ENCODE measurements at regions not wholly inside any gene's neighbourhood (a gene's known extent, or its start where the extent isn't known, plus 50 kb on each side); places are given as distances from the start of the nearest gene placed in this dataset.

- H3K4me1 ChIP-seq (ENCODE audit: insufficient read depth, low read length): no peaks in the 10 kb centered on the region
- H3K27me3 Mint-ChIP-seq: peaks cover 5 to 17% of the 10 kb centered on the region in 2 donors
- H3K9me3 Mint-ChIP-seq: no peaks in the 10 kb centered on the region
- no peaks in the 10 kb centered on the region for H3K9me3 ChIP-seq (ENCODE audit: low read length)
- no peak overlapping the region for H3K27ac Mint-ChIP-seq
- H3K36me3 ChIP-seq (ENCODE audit: insufficient read depth, low read length): no peaks in the 10 kb centered on the region
- DNase-seq: no peak
- no peak overlapping the region for H3K4me3 Mint-ChIP-seq
- H3K27ac ChIP-seq (ENCODE audit: low read depth, low read length): no peak overlapping the region
- no peak overlapping the region for H3K4me3 ChIP-seq (ENCODE audit: low read length)
- CTCF ChIA-PET: no interaction called here
- no peaks in the 10 kb centered on the region for H3K36me3 Mint-ChIP-seq
- H3K27me3 ChIP-seq (ENCODE audit: insufficient read depth, low read length, poor library complexity, severe bottlenecking): no peaks in the 10 kb centered on the region
- no peaks in the 10 kb centered on the region for H3K4me1 Mint-ChIP-seq
- POLR2A ChIA-PET: no interaction called here
These were observed 80.9 kb downstream of the PERP start for GRCh38 chr6:138026342-138026741.

GRCh38 chr6:138028893-138029292, 78.3 kb downstream of the PERP start:
- Histone ChIP-seq H3K27ac (ENCODE audit: low read depth, low read length) (no peak overlapping the region), H3K4me3 (ENCODE audit: low read length) (no peak overlapping the region), H3K27me3 (ENCODE audit: insufficient read depth, low read length, poor library complexity, severe bottlenecking) (no peaks in the 10 kb centered on the region), H3K4me1 (ENCODE audit: insufficient read depth, low read length) (no peaks in the 10 kb centered on the region), H3K36me3 (ENCODE audit: insufficient read depth, low read length) (no peaks in the 10 kb centered on the region), H3K9me3 (ENCODE audit: low read length) (no peaks in the 10 kb centered on the region)
- Mint-ChIP-seq H3K4me3 (no peak overlapping the region), H3K27ac (no peak overlapping the region), H3K27me3 (peaks cover 5 to 13% of the 10 kb centered on the region in 2 donors), H3K9me3 (no peaks in the 10 kb centered on the region), H3K36me3 (no peaks in the 10 kb centered on the region), H3K4me1 (no peaks in the 10 kb centered on the region)
- ChIA-PET POLR2A (no interaction called here), CTCF (no interaction called here)
- no peak for DNase-seq

- no peak overlapping the region for H3K27ac ChIP-seq (ENCODE audit: low read depth, low read length)
- H3K36me3 Mint-ChIP-seq: peaks cover 0 to 3% (median 0%) of the 10 kb centered on the region in 3 donors
- H3K36me3 ChIP-seq (ENCODE audit: insufficient read depth, low read length): no peaks in the 10 kb centered on the region
- H3K4me3 Mint-ChIP-seq: no peak overlapping the region
- no peak overlapping the region for H3K27ac Mint-ChIP-seq
- no peaks in the 10 kb centered on the region for H3K9me3 Mint-ChIP-seq
- ChIA-PET CTCF (no interaction called here), POLR2A (no interaction called here)
- H3K9me3 ChIP-seq (ENCODE audit: low read length): no peaks in the 10 kb centered on the region
- DNase-seq: no peak
- peaks cover 7 to 9% of the 10 kb centered on the region in 2 donors for H3K27me3 Mint-ChIP-seq
- H3K27me3 ChIP-seq (ENCODE audit: insufficient read depth, low read length, poor library complexity, severe bottlenecking): no peaks in the 10 kb centered on the region
- H3K4me1 Mint-ChIP-seq: no peaks in the 10 kb centered on the region
- no peak overlapping the region for H3K4me3 ChIP-seq (ENCODE audit: low read length)
- no peaks in the 10 kb centered on the region for H3K4me1 ChIP-seq (ENCODE audit: insufficient read depth, low read length)
These were observed 76.3 kb downstream of the PERP start for GRCh38 chr6:138030872-138031271.

GRCh38 chr6:138031417-138031816, 75.8 kb downstream of the PERP start:
- DNase-seq: no peak
- Histone ChIP-seq H3K27ac (ENCODE audit: low read depth, low read length) (no peak overlapping the region), H3K27me3 (ENCODE audit: insufficient read depth, low read length, poor library complexity, severe bottlenecking) (no peaks in the 10 kb centered on the region), H3K36me3 (ENCODE audit: insufficient read depth, low read length) (no peaks in the 10 kb centered on the region), H3K9me3 (ENCODE audit: low read length) (no peaks in the 10 kb centered on the region), H3K4me1 (ENCODE audit: insufficient read depth, low read length) (no peaks in the 10 kb centered on the region), H3K4me3 (ENCODE audit: low read length) (no peak overlapping the region)
- peaks cover 0 to 3% (median 0%) of the 10 kb centered on the region in 3 donors for H3K36me3 Mint-ChIP-seq
- peaks cover 7 to 9% of the 10 kb centered on the region in 2 donors for H3K27me3 Mint-ChIP-seq
- CTCF ChIA-PET: no interaction called here
- no peak overlapping the region for H3K27ac Mint-ChIP-seq
- POLR2A ChIA-PET: no interaction called here
- H3K9me3 Mint-ChIP-seq: no peaks in the 10 kb centered on the region
- no peak overlapping the region for H3K4me3 Mint-ChIP-seq
- H3K4me1 Mint-ChIP-seq: no peaks in the 10 kb centered on the region

- no peak overlapping the region for H3K4me3 ChIP-seq (ENCODE audit: low read length)
- H3K4me1 ChIP-seq (ENCODE audit: insufficient read depth, low read length): no peaks in the 10 kb centered on the region
- H3K4me1 Mint-ChIP-seq: no peaks in the 10 kb centered on the region
- H3K27me3 ChIP-seq (ENCODE audit: insufficient read depth, low read length, poor library complexity, severe bottlenecking): no peaks in the 10 kb centered on the region
- no peak overlapping the region for H3K27ac Mint-ChIP-seq
- peaks cover 0 to 3% (median 0%) of the 10 kb centered on the region in 3 donors for H3K36me3 Mint-ChIP-seq
- H3K4me3 Mint-ChIP-seq: no peak overlapping the region
- H3K27ac ChIP-seq (ENCODE audit: low read depth, low read length): no peak overlapping the region
- H3K36me3 ChIP-seq (ENCODE audit: insufficient read depth, low read length): no peaks in the 10 kb centered on the region
- ChIA-PET CTCF (no interaction called here), POLR2A (no interaction called here)
- H3K27me3 Mint-ChIP-seq: peaks cover 7 to 9% of the 10 kb centered on the region in 2 donors
- no peaks in the 10 kb centered on the region for H3K9me3 ChIP-seq (ENCODE audit: low read length)
- no peak for DNase-seq
- H3K9me3 Mint-ChIP-seq: no peaks in the 10 kb centered on the region
These were observed 75.4 kb downstream of the PERP start for GRCh38 chr6:138031850-138032249.

GRCh38 chr6:138032571-138032970, 74.6 kb downstream of the PERP start:
- ChIA-PET CTCF (no interaction called here), POLR2A (no interaction called here)
- H3K36me3 Mint-ChIP-seq: peaks cover 0 to 3% (median 0%) of the 10 kb centered on the region in 3 donors

GRCh38 chr6:138034229-138034628, 73.0 kb downstream of the PERP start:
- POLR2A ChIA-PET: no interaction called here
- Mint-ChIP-seq H3K27ac (peak overlapping the region in 1 of 8 donors; percentile 42), H3K4me1 (no peaks in the 10 kb centered on the region), H3K36me3 (peaks cover 0 to 3% (median 0%) of the 10 kb centered on the region in 3 donors), H3K9me3 (no peaks in the 10 kb centered on the region), H3K27me3 (peaks cover 0 to 3% of the 10 kb centered on the region in 2 donors), H3K4me3 (no peak overlapping the region)
- Histone ChIP-seq H3K36me3 (ENCODE audit: insufficient read depth, low read length) (no peaks in the 10 kb centered on the region), H3K4me3 (ENCODE audit: low read length) (no peak overlapping the region), H3K9me3 (ENCODE audit: low read length) (no peaks in the 10 kb centered on the region), H3K4me1 (ENCODE audit: insufficient read depth, low read length) (no peaks in the 10 kb centered on the region), H3K27me3 (ENCODE audit: insufficient read depth, low read length, poor library complexity, severe bottlenecking) (no peaks in the 10 kb centered on the region), H3K27ac (ENCODE audit: low read depth, low read length) (no peak overlapping the region)
- DNase-seq: no peak
- CTCF ChIA-PET: no interaction called here

More at GRCh38 chr6:138032571-138032970, 74.6 kb downstream of the PERP start:
- Mint-ChIP-seq H3K4me3 (no peak overlapping the region), H3K9me3 (no peaks in the 10 kb centered on the region), H3K27me3 (peaks cover 7 to 9% of the 10 kb centered on the region in 2 donors), H3K27ac (no peak overlapping the region), H3K4me1 (no peaks in the 10 kb centered on the region)
- no peak for DNase-seq
- Histone ChIP-seq H3K4me3 (ENCODE audit: low read length) (no peak overlapping the region), H3K9me3 (ENCODE audit: low read length) (no peaks in the 10 kb centered on the region), H3K4me1 (ENCODE audit: insufficient read depth, low read length) (no peaks in the 10 kb centered on the region), H3K36me3 (ENCODE audit: insufficient read depth, low read length) (no peaks in the 10 kb centered on the region), H3K27ac (ENCODE audit: low read depth, low read length) (no peak overlapping the region), H3K27me3 (ENCODE audit: insufficient read depth, low read length, poor library complexity, severe bottlenecking) (no peaks in the 10 kb centered on the region)

- DNase-seq: no peak
- ChIA-PET POLR2A (no interaction called here), CTCF (no interaction called here)
- no peaks in the 10 kb centered on the region for H3K4me1 ChIP-seq (ENCODE audit: insufficient read depth, low read length)
- H3K27ac ChIP-seq (ENCODE audit: low read depth, low read length): no peak overlapping the region
- peaks cover 0 to 3% (median 0%) of the 10 kb centered on the region in 3 donors for H3K36me3 Mint-ChIP-seq
- no peak overlapping the region for H3K4me3 ChIP-seq (ENCODE audit: low read length)
- no peak overlapping the region for H3K4me3 Mint-ChIP-seq
- H3K27me3 ChIP-seq (ENCODE audit: insufficient read depth, low read length, poor library complexity, severe bottlenecking): no peaks in the 10 kb centered on the region
- H3K9me3 Mint-ChIP-seq: no peaks in the 10 kb centered on the region
- peaks cover 0 to 3% of the 10 kb centered on the region in 2 donors for H3K27me3 Mint-ChIP-seq
- H3K27ac Mint-ChIP-seq: no peak overlapping the region
- H3K36me3 ChIP-seq (ENCODE audit: insufficient read depth, low read length): no peaks in the 10 kb centered on the region
- H3K9me3 ChIP-seq (ENCODE audit: low read length): no peaks in the 10 kb centered on the region
- no peaks in the 10 kb centered on the region for H3K4me1 Mint-ChIP-seq
These were observed 72.1 kb downstream of the PERP start for GRCh38 chr6:138035070-138035469.

- Histone ChIP-seq H3K4me1 (ENCODE audit: insufficient read depth, low read length) (no peaks in the 10 kb centered on the region), H3K9me3 (ENCODE audit: low read length) (no peaks in the 10 kb centered on the region), H3K27me3 (ENCODE audit: insufficient read depth, low read length, poor library complexity, severe bottlenecking) (no peaks in the 10 kb centered on the region), H3K27ac (ENCODE audit: low read depth, low read length) (no peak overlapping the region), H3K4me3 (ENCODE audit: low read length) (no peak overlapping the region), H3K36me3 (ENCODE audit: insufficient read depth, low read length) (no peaks in the 10 kb centered on the region)
- ChIA-PET POLR2A (no interaction called here), CTCF (no interaction called here)
- peaks cover 0 to 3% of the 10 kb centered on the region in 2 donors for H3K27me3 Mint-ChIP-seq
- no peak for DNase-seq
- H3K36me3 Mint-ChIP-seq: peaks cover 0 to 4% (median 3%) of the 10 kb centered on the region in 3 donors
- H3K9me3 Mint-ChIP-seq: no peaks in the 10 kb centered on the region
- H3K4me1 Mint-ChIP-seq: no peaks in the 10 kb centered on the region
- H3K27ac Mint-ChIP-seq: no peak overlapping the region
- no peak overlapping the region for H3K4me3 Mint-ChIP-seq
These were observed 71.1 kb downstream of the PERP start for GRCh38 chr6:138036111-138036510.
